ENCODE measurements at regions not wholly inside any gene's neighbourhood (a gene's known extent, or its start where the extent isn't known, plus 50 kb on each side); places are given as distances from the start of the nearest gene placed in this dataset.

DNA sequence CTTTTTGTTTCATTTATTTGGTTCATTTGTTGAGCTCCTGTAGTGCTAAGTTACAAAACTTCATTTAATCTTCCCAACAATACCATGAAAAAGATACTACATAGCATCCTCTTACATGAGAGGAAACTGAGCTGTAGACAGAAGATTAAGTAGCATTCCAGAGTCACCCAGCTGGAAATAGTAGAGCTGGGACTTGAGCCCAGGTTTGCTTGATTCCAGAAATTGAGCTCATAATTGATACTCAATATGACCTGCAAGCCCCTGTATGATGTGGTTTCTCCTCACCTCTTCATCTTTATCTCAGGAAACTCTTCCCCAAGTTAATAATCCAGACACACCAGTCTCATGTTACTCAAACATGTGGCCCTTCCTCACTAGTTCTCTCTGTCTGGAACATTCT, 87.0 kb upstream of the DAAM1 start:
- ChIA-PET CTCF (interaction anchor here (1.4 kb wide), 1 partner anchor 600 kb away, joined by 4 read pairs; no protein-coding TSS in a partner anchor), POLR2A (no interaction called here)
- Mint-ChIP-seq H3K9me3 (peaks cover 7% of the 10 kb centered on the region), H3K27ac (no peak overlapping the region), H3K27me3 (ENCODE audit: low read depth) (no peaks in the 10 kb centered on the region), H3K4me1 (no peaks in the 10 kb centered on the region), H3K36me3 (no peaks in the 10 kb centered on the region), H3K4me3 (no peak overlapping the region)
- ATAC-seq (no peak), DNase-seq (ENCODE audit: low spot score) (no peak)
- TF ChIP-seq NR1H2 (CRISPR knock-in tag; IDR thresholded peaks at IDR 0.05), result no peak
- no peak for TF ChIP-seq FOXP1 (CRISPR knock-in tag; IDR thresholded peaks at IDR 0.05; ENCODE audit: borderline replicate concordance)
- TF ChIP-seq, protein P1, sequence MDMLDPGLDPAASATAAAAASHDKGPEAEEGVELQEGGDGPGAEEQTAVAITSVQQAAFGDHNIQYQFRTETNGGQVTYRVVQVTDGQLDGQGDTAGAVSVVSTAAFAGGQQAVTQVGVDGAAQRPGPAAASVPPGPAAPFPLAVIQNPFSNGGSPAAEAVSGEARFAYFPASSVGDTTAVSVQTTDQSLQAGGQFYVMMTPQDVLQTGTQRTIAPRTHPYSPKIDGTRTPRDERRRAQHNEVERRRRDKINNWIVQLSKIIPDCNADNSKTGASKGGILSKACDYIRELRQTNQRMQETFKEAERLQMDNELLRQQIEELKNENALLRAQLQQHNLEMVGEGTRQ (CRISPR knock-in tag; IDR thresholded peaks at IDR 0.05), result no peak
- TF ChIP-seq GABPB1 (CRISPR knock-in tag; IDR thresholded peaks at IDR 0.05), result no peak
- TF ChIP-seq, protein P2, sequence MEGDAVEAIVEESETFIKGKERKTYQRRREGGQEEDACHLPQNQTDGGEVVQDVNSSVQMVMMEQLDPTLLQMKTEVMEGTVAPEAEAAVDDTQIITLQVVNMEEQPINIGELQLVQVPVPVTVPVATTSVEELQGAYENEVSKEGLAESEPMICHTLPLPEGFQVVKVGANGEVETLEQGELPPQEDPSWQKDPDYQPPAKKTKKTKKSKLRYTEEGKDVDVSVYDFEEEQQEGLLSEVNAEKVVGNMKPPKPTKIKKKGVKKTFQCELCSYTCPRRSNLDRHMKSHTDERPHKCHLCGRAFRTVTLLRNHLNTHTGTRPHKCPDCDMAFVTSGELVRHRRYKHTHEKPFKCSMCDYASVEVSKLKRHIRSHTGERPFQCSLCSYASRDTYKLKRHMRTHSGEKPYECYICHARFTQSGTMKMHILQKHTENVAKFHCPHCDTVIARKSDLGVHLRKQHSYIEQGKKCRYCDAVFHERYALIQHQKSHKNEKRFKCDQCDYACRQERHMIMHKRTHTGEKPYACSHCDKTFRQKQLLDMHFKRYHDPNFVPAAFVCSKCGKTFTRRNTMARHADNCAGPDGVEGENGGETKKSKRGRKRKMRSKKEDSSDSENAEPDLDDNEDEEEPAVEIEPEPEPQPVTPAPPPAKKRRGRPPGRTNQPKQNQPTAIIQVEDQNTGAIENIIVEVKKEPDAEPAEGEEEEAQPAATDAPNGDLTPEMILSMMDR (IDR thresholded peaks at IDR 0.05), result no peak
- TF ChIP-seq, protein P3, sequence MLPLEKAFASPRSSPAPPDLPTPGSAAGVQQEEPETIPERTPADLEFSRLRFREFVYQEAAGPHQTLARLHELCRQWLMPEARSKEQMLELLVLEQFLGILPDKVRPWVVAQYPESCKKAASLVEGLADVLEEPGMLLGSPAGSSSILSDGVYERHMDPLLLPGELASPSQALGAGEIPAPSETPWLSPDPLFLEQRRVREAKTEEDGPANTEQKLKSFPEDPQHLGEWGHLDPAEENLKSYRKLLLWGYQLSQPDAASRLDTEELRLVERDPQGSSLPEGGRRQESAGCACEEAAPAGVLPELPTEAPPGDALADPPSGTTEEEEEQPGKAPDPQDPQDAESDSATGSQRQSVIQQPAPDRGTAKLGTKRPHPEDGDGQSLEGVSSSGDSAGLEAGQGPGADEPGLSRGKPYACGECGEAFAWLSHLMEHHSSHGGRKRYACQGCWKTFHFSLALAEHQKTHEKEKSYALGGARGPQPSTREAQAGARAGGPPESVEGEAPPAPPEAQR (CRISPR knock-in tag; IDR thresholded peaks at IDR 0.05), result no peak
- no peak for TF ChIP-seq TP53 (CRISPR knock-in tag; IDR thresholded peaks at IDR 0.05)
- TF ChIP-seq FOXK1 (CRISPR knock-in tag; IDR thresholded peaks at IDR 0.05), result no peak
- no peak for TF ChIP-seq HMGA2 (CRISPR knock-in tag; IDR thresholded peaks at IDR 0.05)
- TF ChIP-seq, protein P4, sequence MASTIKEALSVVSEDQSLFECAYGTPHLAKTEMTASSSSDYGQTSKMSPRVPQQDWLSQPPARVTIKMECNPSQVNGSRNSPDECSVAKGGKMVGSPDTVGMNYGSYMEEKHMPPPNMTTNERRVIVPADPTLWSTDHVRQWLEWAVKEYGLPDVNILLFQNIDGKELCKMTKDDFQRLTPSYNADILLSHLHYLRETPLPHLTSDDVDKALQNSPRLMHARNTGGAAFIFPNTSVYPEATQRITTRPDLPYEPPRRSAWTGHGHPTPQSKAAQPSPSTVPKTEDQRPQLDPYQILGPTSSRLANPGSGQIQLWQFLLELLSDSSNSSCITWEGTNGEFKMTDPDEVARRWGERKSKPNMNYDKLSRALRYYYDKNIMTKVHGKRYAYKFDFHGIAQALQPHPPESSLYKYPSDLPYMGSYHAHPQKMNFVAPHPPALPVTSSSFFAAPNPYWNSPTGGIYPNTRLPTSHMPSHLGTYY (CRISPR knock-in tag; IDR thresholded peaks at IDR 0.05), result no peak
- no peak for TF ChIP-seq NR3C1 (CRISPR knock-in tag; conservative IDR thresholded peaks at IDR 0.05; ENCODE audit: low read depth)
- no peak for TF ChIP-seq GTF2I (CRISPR knock-in tag; conservative IDR thresholded peaks at IDR 0.05)

DNA sequence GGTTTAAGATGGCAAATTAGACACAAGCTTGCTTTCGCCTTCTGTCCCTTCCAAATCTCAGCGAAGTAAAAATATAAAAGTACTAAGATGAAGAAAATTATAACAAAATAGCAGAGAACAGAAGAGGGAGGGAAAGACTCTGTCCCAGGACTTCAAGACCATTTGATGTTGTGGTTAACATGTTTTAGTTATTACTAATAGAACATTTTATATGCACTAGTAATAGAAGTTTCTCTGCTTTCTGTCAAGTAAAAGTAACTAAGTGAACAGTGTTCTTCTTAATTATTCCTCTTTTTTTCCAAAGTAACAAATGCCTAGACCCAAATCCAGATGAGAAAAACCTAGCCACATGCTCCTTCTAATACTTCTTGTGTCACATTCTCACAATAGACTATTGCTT, 85.1 kb upstream of the DAAM1 start:
- Mint-ChIP-seq H3K4me1 (no peaks in the 10 kb centered on the region), H3K4me3 (no peak overlapping the region), H3K9me3 (peaks cover 15% of the 10 kb centered on the region), H3K36me3 (no peaks in the 10 kb centered on the region), H3K27ac (no peak overlapping the region), H3K27me3 (ENCODE audit: low read depth) (no peaks in the 10 kb centered on the region)
- no peak for ATAC-seq
- POLR2A ChIA-PET, result no interaction called here
- CTCF ChIA-PET, result no interaction called here
- TF ChIP-seq, protein P2 (IDR thresholded peaks at IDR 0.05), result no peak
- no peak for TF ChIP-seq ZNF263 (CRISPR knock-in tag; IDR thresholded peaks at IDR 0.05; ENCODE audit: low read depth)
- TF ChIP-seq FOXJ3 (CRISPR knock-in tag; IDR thresholded peaks at IDR 0.05; ENCODE audit: borderline replicate concordance), result no peak
- no peak for TF ChIP-seq EMX1 (CRISPR knock-in tag; IDR thresholded peaks at IDR 0.05)
- TF ChIP-seq, protein P5, sequence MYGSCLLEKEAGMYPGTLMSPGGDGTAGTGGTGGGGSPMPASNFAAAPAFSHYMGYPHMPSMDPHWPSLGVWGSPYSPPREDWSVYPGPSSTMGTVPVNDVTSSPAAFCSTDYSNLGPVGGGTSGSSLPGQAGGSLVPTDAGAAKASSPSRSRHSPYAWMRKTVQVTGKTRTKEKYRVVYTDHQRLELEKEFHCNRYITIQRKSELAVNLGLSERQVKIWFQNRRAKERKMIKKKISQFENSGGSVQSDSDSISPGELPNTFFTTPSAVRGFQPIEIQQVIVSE (CRISPR knock-in tag; IDR thresholded peaks at IDR 0.05; ENCODE audit: borderline replicate concordance), result no peak
- no peak for DNase-seq (ENCODE audit: low spot score)
